Fibroblast of villous mesenchyme (primary cell): ENCODE measurements at regions not wholly inside any gene's neighbourhood (a gene's known extent, or its start where the extent isn't known, plus 50 kb on each side); places are given as distances from the start of the nearest gene placed in this dataset.

Experiments
- DNase-seq: peaks from one replicate; pipeline ENCODE4 v3.0.0-alpha.2; 2010; ENCODE audit warnings: low read depth
- H3K4me3 ChIP-seq: 2 replicates; pipeline ENCODE4 v1.5.1; 2011; ENCODE audit warnings: low read depth, mild to moderate bottlenecking, low read length
- CTCF ChIP-seq: IDR thresholded peaks from 2 replicates; pipeline ENCODE4 v1.5.1; 2012; ENCODE audit warnings: low read depth, mild to moderate bottlenecking, low read length; ENCODE audit not compliant: insufficient read depth

DNA sequence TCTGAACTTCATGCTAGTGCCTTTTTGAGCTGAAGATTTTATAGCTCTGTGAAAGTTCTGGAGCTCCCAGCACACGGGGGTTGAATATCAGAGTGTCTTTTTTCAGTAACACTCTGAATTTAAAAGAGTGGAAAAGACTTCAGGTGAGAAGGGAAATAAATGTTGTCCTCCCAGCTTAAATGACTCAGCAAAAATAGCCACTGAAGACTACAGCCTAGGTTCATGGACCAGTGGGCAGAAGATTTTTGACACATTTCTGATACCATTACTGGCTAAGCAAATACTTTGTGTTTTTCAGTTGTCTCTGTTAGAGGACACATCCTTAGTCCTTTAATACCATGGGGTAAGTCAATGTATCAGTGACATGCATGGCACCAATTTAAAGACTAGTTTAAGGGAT, 338.5 kb upstream of the SPTLC3 start:
- no peak for TF ChIP-seq CTCF
- no peak overlapping the region for H3K4me3 ChIP-seq
- DNase-seq: no peak

- no peak for TF ChIP-seq CTCF
- no peak overlapping the region for H3K4me3 ChIP-seq
- no peak for DNase-seq
These were observed 335.4 kb upstream of the SPTLC3 start for GRCh38 chr20:12673352-12673751.

DNA sequence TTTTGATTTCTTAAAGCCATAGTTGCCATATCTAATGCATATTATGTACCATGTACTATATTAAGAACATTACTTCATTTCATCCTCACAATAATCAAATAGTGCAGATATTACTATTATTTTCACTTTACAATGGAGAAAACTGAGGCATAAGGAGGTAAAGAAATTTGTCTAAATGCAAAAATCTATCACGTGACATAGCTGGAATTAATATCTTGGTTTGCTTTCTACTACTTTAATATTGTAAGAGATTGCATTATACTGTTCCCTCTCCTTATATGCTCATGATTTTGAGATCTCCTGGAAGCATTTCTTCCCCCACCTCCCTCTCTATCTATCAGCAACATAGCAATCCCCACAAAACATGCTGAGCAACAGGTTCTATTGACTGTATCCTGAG, 330.8 kb upstream of the SPTLC3 start:
- no peak for TF ChIP-seq CTCF
- H3K4me3 ChIP-seq: no peak overlapping the region
- no peak for DNase-seq

DNA sequence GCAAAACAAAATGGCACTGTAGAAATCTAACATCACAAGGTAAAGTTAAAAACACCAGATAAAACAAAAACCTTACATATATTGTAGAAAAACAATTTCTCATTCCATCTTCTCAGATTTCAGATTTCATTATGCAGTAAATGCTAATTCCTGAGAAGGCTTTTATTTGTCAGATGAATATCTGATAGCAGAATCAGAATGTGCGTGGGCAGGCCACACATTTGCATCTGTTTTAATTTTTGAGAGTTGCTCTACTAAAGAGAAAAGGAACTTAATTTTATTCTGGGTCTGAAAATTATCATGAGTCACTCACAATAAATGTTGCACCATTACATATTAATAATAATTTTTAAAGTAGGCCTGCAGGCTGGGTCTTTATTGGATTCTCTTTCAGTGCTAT, 329.3 kb upstream of the SPTLC3 start:
- no peak for DNase-seq
- TF ChIP-seq CTCF: no peak
- H3K4me3 ChIP-seq: no peak overlapping the region

DNA sequence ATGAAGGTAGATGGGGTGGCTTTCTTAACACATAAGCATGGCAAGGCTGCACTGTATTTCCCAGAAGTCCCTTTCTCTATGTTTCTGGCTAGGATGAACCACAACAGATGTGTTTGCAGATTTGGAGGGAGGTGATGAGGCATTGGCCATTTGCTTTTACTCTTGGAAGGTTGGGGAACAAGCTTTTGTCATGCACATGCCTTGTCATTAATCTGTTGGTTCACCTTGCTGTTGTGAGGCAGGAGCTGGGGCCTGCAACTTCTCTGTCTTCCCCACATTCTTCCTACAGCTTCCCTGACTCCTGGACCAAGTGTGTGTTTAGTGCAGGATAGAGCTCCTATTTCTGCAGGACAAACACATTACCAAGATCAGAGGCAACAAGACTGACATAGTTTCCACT, 326.2 kb upstream of the SPTLC3 start:
- no peak overlapping the region for H3K4me3 ChIP-seq
- TF ChIP-seq CTCF: no peak
- DNase-seq: no peak

GRCh38 chr20:12687476-12687875, 321.3 kb upstream of the SPTLC3 start:
- no peak for TF ChIP-seq CTCF
- no peak for DNase-seq
- no peak overlapping the region for H3K4me3 ChIP-seq

- DNase-seq: no peak
- no peak overlapping the region for H3K4me3 ChIP-seq
- no peak for TF ChIP-seq CTCF
These were observed 312.8 kb upstream of the SPTLC3 start for GRCh38 chr20:12695937-12696336.
